GM18870 (cell line): ENCODE measurements at regions not wholly inside any gene's neighbourhood (a gene's known extent, or its start where the extent isn't known, plus 50 kb on each side); places are given as distances from the start of the nearest gene placed in this dataset.
"Not testable (repeated sequence)": the region's sequence is repeated elsewhere in the genome, so short reads cannot be mapped to it uniquely, and the experiment has no call there.

Experiments
- ATAC-seq: cut with Tn5 transposase; IDR thresholded peaks from one replicate; pipeline ENCODE4 v1.9.1; 2021; ENCODE audit warnings: moderate library complexity; ENCODE audit not compliant: unreplicated experiment

GRCh38 chr21:35583566-35584216 lies 476.6 kb downstream of the SETD4 start:
- no peak for ATAC-seq

- no peak for ATAC-seq
Measured at GRCh38 chr21:35582731-35583130, 477.6 kb downstream of the SETD4 start.

GRCh38 chr21:35581640-35582039 lies 478.7 kb downstream of the SETD4 start:
- ATAC-seq: no peak

- ATAC-seq: no peak
Measured at GRCh38 chr21:35579520-35580293, 480.6 kb downstream of the SETD4 start.

- ATAC-seq: no peak
Measured at GRCh38 chr21:35578831-35579471, 481.4 kb downstream of the SETD4 start.

- ATAC-seq: no peak
Measured at GRCh38 chr21:35578347-35578782, 482.0 kb downstream of the SETD4 start.

- no peak for ATAC-seq
Measured at GRCh38 chr21:35575280-35575915, 484.9 kb downstream of the SETD4 start.

- ATAC-seq: no peak
Measured at GRCh38 chr21:35573472-35574374, 486.6 kb downstream of the SETD4 start.

GRCh38 chr21:35571910-35572309 lies 488.4 kb downstream of the SETD4 start:
- no peak for ATAC-seq

GRCh38 chr21:35568643-35569042 lies 491.7 kb downstream of the SETD4 start:
- ATAC-seq: no peak

- ATAC-seq: no peak
Measured at GRCh38 chr21:35566874-35567273, 493.5 kb downstream of the SETD4 start.

GRCh38 chr21:35565204-35565611 lies 495.1 kb downstream of the SETD4 start:
- ATAC-seq: no peak

- ATAC-seq: no peak
Measured at GRCh38 chr21:35563885-35564451, 496.4 kb downstream of the SETD4 start.

GRCh38 chr21:35562876-35563275 lies 497.4 kb downstream of the SETD4 start:
- ATAC-seq: no peak

- no peak for ATAC-seq
Measured at GRCh38 chr21:35561116-35561515, 499.2 kb downstream of the SETD4 start.

- no peak for ATAC-seq
Measured at GRCh38 chr21:35559829-35560225, 500.5 kb downstream of the SETD4 start.

GRCh38 chr21:35559128-35559828 lies 501.0 kb downstream of the SETD4 start:
- no peak for ATAC-seq

GRCh38 chr21:35556536-35556935 lies 503.8 kb downstream of the SETD4 start:
- ATAC-seq: no peak

GRCh38 chr21:35552483-35552882 lies 503.4 kb upstream of the RUNX1 start:
- not testable (repeated sequence) for ATAC-seq
